Right lobe of liver (tissue), 4 donors: ENCODE measurements at regions not wholly inside any gene's neighbourhood (a gene's known extent, or its start where the extent isn't known, plus 50 kb on each side); places are given as distances from the start of the nearest gene placed in this dataset.

Source experiments
- POLR2A ChIP-seq: fragments of 450-650 bp; IDR thresholded peaks from one replicate; pipeline ENCODE4 v1.6.1; 2017; ENCODE audit warnings: antibody characterized with exemption, mild to moderate bottlenecking
- TF ChIP-seq, protein P1 (sequence below), 4 donors: fragments of 200-600 bp in 3 of 4; fragments of 450-650 bp in 1 of 4; IDR thresholded peaks; one replicate each; pipeline versions ENCODE4 v1.5.1 to v1.8.0; 2016 to 2022; ENCODE audit warnings: antibody characterized with exemption in 4 of 4, mild to moderate bottlenecking in 2 of 4
- donor health status: DM: no; HTN: no; CAD: no.
- donor health status: DM: no; HTN: no; CAD: no.
- donor health status: DM: no; HTN: yes; CAD: no.

- TF ChIP-seq, protein P1, sequence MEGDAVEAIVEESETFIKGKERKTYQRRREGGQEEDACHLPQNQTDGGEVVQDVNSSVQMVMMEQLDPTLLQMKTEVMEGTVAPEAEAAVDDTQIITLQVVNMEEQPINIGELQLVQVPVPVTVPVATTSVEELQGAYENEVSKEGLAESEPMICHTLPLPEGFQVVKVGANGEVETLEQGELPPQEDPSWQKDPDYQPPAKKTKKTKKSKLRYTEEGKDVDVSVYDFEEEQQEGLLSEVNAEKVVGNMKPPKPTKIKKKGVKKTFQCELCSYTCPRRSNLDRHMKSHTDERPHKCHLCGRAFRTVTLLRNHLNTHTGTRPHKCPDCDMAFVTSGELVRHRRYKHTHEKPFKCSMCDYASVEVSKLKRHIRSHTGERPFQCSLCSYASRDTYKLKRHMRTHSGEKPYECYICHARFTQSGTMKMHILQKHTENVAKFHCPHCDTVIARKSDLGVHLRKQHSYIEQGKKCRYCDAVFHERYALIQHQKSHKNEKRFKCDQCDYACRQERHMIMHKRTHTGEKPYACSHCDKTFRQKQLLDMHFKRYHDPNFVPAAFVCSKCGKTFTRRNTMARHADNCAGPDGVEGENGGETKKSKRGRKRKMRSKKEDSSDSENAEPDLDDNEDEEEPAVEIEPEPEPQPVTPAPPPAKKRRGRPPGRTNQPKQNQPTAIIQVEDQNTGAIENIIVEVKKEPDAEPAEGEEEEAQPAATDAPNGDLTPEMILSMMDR (IDR thresholded peaks at IDR 0.05): no peak
- TF ChIP-seq POLR2A: no peak
These were observed 60.5 kb upstream of the FOXD3 start for GRCh38 chr1:63261736-63262458.
